ENCODE measurements at regions not wholly inside any gene's neighbourhood (a gene's known extent, or its start where the extent isn't known, plus 50 kb on each side); places are given as distances from the start of the nearest gene placed in this dataset.

DNA sequence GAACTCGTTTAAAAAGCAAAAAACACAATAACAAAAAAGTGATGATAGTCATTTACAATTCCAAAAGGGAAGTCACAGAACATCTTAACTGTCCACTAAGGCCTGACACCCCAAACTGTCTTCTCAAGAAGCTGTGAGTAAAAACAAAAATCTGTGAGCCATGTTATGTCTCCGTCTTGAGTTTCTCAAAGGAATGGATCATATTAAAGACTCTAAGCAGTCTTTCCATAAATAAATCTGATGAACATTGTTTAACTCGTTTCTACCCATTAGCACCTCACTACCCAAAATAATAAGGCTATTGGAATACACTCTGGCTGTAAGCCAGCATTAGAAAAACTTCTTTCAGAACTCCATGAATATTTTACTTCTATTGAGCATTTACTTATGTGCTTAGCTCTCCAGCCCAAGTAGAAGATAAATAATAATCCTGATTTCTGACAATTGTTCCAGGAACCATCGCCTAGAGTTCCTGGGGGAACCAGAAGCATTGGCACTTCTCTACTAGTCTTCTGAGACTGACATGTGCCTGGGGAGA is 396.0 kb downstream of the STK39 start:
- TF ChIP-seq POLR2A (IDR thresholded peaks at IDR 0.05) = no peak
- TF ChIP-seq, protein P1, sequence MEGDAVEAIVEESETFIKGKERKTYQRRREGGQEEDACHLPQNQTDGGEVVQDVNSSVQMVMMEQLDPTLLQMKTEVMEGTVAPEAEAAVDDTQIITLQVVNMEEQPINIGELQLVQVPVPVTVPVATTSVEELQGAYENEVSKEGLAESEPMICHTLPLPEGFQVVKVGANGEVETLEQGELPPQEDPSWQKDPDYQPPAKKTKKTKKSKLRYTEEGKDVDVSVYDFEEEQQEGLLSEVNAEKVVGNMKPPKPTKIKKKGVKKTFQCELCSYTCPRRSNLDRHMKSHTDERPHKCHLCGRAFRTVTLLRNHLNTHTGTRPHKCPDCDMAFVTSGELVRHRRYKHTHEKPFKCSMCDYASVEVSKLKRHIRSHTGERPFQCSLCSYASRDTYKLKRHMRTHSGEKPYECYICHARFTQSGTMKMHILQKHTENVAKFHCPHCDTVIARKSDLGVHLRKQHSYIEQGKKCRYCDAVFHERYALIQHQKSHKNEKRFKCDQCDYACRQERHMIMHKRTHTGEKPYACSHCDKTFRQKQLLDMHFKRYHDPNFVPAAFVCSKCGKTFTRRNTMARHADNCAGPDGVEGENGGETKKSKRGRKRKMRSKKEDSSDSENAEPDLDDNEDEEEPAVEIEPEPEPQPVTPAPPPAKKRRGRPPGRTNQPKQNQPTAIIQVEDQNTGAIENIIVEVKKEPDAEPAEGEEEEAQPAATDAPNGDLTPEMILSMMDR (IDR thresholded peaks at IDR 0.05) = no peak
